ENCODE measurements at regions not wholly inside any gene's neighbourhood (a gene's known extent, or its start where the extent isn't known, plus 50 kb on each side); places are given as distances from the start of the nearest gene placed in this dataset.

DNA sequence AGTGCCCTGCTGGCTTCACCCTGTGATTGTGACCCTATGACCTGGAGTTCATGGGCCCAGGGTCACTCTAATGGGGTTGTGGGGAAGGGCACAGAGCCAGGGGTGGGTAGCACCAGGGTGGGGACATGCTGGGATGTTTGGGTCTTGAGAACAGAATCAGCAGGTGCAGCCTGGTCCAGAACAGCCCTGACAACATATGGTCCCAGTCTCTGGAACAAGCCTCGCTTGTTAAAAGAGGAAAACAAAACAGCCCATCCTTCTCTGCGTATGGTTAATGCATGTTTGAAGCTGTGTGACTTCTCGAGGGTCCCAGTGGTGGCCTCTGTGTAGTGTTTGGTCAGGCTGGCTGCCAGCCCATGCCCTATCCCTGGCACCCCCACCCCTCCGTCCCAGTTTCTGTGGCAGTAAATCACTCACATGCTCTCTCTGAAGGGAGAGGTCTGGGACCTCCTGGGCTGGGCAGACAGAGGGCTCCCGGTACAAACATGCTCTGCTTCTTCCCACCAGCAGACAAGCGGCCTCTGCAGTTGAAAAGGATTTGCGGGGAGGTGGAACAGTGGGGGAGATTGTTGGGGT, 79.4 kb downstream of the FAM241B start:
- TF ChIP-seq CTCF (IDR thresholded peaks at IDR 0.05) (no peak), POLR2A (IDR thresholded peaks at IDR 0.05) (no peak)
